Small intestine (tissue), 7 donors: ENCODE measurements at regions not wholly inside any gene's neighbourhood (a gene's known extent, or its start where the extent isn't known, plus 50 kb on each side); places are given as distances from the start of the nearest gene placed in this dataset.

Experiments
- DNase-seq, 2 donors: peaks; one replicate each; pipeline versions ENCODE4 v3.0.0 to v3.0.0-alpha.2; 2013
- FAIRE-seq: peaks from 2 replicates; lab custom pipeline; 2012; peaks lifted over from hg19 to GRCh38; lab: Jason Lieb, UNC
- H3K27ac ChIP-seq, 3 donors: one replicate each; pipeline ENCODE4 v1.5.1; 2013; ENCODE audit warnings: low read length in 2 of 3, mild to moderate bottlenecking in 2 of 3, control low read depth in 1 of 3, inconsistent platforms in 1 of 3, low read depth in 1 of 3, moderate library complexity in 1 of 3
- H3K27me3 ChIP-seq, 3 donors: one replicate each; pipeline ENCODE4 v1.6.1; 2013; ENCODE audit warnings: low read length in 3 of 3, inconsistent platforms in 1 of 3; ENCODE audit not compliant: control insufficient read depth in 3 of 3, insufficient read depth in 3 of 3
- H3K36me3 ChIP-seq, 3 donors: one replicate each; pipeline ENCODE4 v1.6.1; 2013; ENCODE audit warnings: low read length in 3 of 3, inconsistent platforms in 1 of 3, low read depth in 1 of 3, mild to moderate bottlenecking in 1 of 3, moderate library complexity in 1 of 3; ENCODE audit not compliant: control insufficient read depth in 3 of 3, insufficient read depth in 2 of 3
- H3K4me1 ChIP-seq, 3 donors: one replicate each; pipeline ENCODE4 v1.6.1; 2013; ENCODE audit warnings: low read length in 2 of 3, inconsistent platforms in 1 of 3, low read depth in 1 of 3, mild to moderate bottlenecking in 1 of 3, moderate library complexity in 1 of 3; ENCODE audit not compliant: control insufficient read depth in 3 of 3, insufficient read depth in 2 of 3
- H3K4me3 ChIP-seq, 3 donors: one replicate each; pipeline ENCODE4 v1.5.1; 2013; ENCODE audit warnings: low read length in 3 of 3, control low read depth in 1 of 3, inconsistent platforms in 1 of 3, low read depth in 1 of 3, mild to moderate bottlenecking in 1 of 3, moderate library complexity in 1 of 3
- H3K9me3 ChIP-seq, 2 donors: one replicate each; pipeline ENCODE4 v1.6.1; 2013; ENCODE audit warnings: low read depth in 1 of 2, low read length in 1 of 2; ENCODE audit not compliant: control insufficient read depth in 2 of 2, insufficient read depth in 1 of 2
- WGBS, 3 donors: extraction: QIAGEN DNeasy Blood & Tissue Kit; methylation state at CpG; one replicate each; pipeline ENCODE4 v1.1.7; 2013; 5-methylcytosine and 5-hydroxymethylcytosine counted together
- donor health status: healthy with polysubstance abuse.
- donor health status: control.
- donor health status: control.
- donor health status: Bipolar disorder and iron deficiency.
- donor health status: healthy.

DNA sequence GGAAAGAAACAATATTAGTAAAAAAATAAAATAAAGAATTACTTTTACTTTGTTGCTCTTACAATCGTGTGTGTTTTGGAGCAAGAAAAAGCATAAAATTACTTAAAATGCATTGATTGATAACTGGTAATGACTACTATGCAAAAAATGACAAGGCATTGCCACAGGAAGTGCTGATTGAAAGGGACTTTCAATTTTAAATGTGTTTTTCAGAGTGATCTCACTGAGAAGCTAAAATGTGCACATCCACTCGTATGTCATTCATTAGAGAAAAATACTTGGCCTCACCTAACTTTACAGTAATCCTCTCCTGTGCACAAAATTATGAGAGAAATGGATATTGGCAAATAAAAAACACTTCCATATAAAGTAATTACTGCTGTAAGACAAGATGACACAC lies 934.9 kb downstream of the SLITRK6 start:
- Histone ChIP-seq H3K4me1 (no peaks in the 10 kb centered on the region), H3K27me3 (no peaks in the 10 kb centered on the region), H3K4me3 (no peak overlapping the region), H3K9me3 (no peaks in the 10 kb centered on the region), H3K27ac (no peak overlapping the region), H3K36me3 (no peaks in the 10 kb centered on the region)
- DNase-seq (no peak), FAIRE-seq (no peak)
- WGBS, 3 donors: 69 to 82% (median 76%) methylated on average over 2 of the region's 2 CpGs

DNA sequence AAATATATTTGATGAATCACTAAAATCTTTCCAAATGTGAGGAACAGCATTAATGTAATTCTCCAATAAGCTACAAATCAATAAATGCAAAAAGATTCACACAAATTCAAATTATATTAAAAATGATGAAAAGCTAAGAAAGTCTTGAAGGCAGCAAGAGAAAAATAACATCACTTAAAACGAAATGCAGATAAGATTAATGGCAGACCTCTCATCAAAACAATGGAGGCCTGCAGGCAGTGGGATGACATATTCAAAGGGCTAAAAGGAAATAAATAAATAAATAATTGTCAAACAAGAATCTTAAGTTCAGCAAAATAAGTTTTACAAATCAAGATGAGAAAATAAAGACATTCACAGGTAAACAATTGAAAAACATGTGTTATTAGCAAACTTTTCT lies 952.1 kb downstream of the SLITRK6 start:
- 42 to 54% (median 51%) methylated on average over 1 of the region's 1 CpG for WGBS, 3 donors
- Histone ChIP-seq H3K4me3 (no peak overlapping the region), H3K27me3 (no peaks in the 10 kb centered on the region), H3K4me1 (no peaks in the 10 kb centered on the region), H3K36me3 (no peaks in the 10 kb centered on the region), H3K27ac (no peak overlapping the region), H3K9me3 (peaks cover 0 to 2% of the 10 kb centered on the region in 2 donors)
- no peak for FAIRE-seq
- DNase-seq: no peak

DNA sequence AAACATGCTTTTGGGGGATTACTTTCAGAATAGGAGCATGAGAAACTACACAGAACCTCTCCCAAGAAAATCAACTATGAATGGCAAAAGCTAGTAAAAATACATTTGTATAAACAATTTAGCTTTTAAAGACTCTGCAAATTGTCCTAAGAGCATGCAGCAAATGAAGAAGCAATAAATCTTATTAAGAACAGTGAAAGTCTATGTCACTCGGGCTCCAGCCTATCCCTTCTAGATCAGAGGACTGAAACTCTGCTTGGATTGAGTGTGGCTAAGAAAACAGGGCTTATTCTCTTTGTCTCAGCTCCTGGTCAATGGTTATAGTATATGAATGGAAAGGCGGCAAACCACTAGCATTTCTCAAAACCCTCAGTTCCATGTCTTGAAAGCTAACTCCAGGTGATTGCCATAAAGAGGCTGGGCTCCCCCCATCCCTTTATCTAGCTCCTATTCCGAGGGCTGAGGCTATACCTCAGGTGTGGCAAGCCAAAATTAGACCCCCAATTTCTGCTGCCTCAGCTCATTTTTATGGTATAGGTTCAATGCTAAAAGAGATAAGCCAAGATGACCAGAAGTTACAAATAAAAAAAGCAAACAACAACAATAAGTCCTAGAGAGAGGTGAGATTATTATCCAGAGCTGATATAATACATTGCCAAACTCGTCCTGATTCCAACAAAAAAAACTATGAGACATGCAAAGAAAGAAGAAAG lies 953.2 kb downstream of the SLITRK6 start:
- DNase-seq (no peak), FAIRE-seq (no peak)
- Histone ChIP-seq H3K4me3 (no peak overlapping the region), H3K9me3 (peaks cover 0 to 2% of the 10 kb centered on the region in 2 donors), H3K27me3 (no peaks in the 10 kb centered on the region), H3K36me3 (no peaks in the 10 kb centered on the region), H3K27ac (no peak overlapping the region), H3K4me1 (no peaks in the 10 kb centered on the region)
- WGBS, 3 donors: 34 to 44% (median 39%) methylated on average over 4 of the region's 4 CpGs

DNA sequence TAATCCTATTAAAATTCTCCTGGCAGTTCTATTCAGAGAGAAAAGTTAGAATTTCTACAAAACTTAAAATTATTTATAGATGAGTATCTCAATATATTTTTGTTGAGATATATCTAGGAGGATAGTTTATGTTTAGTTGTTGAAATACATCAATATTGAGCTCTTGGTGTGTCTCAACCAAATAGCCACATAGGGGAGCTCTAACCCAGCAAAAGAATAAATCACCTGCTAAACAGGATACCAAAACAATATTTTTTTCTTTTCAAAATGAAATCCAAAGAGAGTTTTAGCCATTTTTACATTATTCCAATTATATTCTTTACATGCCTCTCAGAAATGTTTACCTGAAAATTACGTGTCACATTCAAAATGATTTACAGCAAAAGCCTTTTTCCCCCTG lies 954.7 kb downstream of the SLITRK6 start:
- FAIRE-seq (no peak), DNase-seq (no peak)
- Histone ChIP-seq H3K27ac (no peak overlapping the region), H3K4me3 (no peak overlapping the region), H3K4me1 (no peaks in the 10 kb centered on the region), H3K9me3 (peaks cover 0 to 2% of the 10 kb centered on the region in 2 donors), H3K36me3 (no peaks in the 10 kb centered on the region), H3K27me3 (no peaks in the 10 kb centered on the region)
- WGBS, 3 donors: 14 to 41% (median 19%) methylated on average over 1 of the region's 1 CpG

DNA sequence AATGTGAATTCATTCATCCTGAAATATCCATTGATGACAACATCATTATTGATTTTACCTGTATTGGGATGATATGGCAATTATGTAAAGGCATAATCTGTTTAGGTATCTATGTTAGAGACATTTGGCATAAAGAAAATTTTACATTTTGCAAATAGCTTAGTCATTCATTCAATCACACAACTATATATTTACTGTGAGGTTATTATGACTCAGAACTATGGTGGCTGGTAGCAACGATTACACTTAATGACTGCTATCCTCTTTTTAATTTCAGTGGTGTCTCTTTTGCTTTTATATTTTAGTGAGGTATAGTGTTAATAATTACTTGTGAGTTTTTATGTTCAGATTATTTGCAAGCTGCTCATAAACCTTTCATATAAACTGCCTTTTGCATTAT lies 955.9 kb downstream of the SLITRK6 start:
- FAIRE-seq (no peak), DNase-seq (no peak)
- no peak overlapping the region for H3K27ac ChIP-seq
- no peak overlapping the region for H3K4me3 ChIP-seq
- H3K9me3 ChIP-seq: peaks cover 0 to 2% of the 10 kb centered on the region in 2 donors
- no peaks in the 10 kb centered on the region for H3K36me3 ChIP-seq
- H3K27me3 ChIP-seq: no peaks in the 10 kb centered on the region
- 55 to 73% (median 63%) methylated on average over 1 of the region's 1 CpG for WGBS, 3 donors
- H3K4me1 ChIP-seq: no peaks in the 10 kb centered on the region

DNA sequence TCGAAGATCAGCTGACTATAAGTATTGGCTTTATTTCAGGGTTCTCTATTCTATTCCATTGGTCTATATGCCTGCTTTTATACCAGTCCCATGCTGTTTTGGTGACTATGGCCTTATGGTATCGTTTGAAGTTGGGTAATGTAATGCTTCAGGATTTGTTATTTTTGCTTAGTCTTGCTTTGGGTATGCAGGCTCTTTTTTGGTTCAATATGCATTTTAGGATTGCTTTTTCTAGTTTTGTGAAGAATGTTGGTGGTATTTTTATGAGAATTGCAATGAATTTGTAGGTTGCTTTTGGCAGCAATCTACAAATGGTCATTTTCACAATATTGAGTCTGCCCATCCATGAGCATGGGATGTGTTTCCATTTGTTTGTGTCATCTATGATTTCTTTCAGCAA lies 951.9 kb upstream of the SLITRK1 start:
- Histone ChIP-seq H3K4me3 (no peak overlapping the region), H3K36me3 (no peaks in the 10 kb centered on the region), H3K27me3 (no peaks in the 10 kb centered on the region), H3K27ac (no peak overlapping the region), H3K4me1 (no peaks in the 10 kb centered on the region), H3K9me3 (no peaks in the 10 kb centered on the region)
- 65 to 85% (median 80%) methylated on average over 2 of the region's 2 CpGs for WGBS, 3 donors
- DNase-seq (no peak), FAIRE-seq (no peak)

DNA sequence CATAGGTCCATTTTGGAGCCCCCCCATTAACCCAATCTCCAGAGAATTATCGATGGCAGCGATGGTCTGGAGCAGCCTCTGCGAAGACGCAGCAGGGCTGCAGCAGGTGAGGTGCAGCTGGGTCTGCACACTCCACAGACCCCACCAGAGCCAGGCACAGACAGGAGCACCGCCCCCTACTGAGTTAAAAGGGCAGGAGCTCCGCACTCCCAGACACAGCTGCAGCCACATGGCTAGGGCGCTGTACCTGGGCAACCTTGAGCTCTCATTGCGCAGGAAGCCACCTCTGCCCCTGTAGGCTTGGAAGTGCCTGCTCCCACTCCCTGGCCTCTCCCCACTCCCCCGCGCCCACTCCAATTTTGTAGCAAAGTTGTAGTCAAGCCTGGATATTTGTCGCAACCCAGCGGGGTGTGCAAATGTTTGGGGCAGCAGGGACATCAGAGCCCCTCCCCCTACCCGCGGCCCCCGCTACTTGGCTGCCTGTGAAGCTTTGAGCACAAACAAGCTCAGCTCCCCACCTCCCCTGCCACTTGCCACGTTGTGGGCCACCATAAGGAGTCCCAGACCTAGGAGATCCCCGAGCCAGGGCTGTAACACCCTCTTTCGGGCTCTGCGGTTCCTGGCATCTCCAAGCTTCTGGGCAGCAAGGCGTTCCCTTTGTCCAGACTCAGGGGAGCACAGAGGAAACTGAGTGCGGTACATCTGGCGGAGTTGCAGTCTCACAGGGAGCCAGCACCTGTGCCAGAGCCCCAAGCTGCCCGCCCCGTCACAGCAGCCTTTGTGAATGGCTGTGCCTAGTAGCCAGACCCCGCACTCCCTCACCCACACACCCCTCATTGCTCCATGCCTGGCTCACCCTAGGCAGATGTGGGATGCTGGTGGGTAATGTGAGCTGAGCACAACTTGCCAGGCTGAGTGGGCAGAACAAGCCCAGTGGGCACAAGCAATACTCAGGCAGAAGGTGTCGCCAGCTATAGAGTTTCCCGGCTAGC lies 949.7 kb upstream of the SLITRK1 start:
- H3K9me3 ChIP-seq: no peaks in the 10 kb centered on the region
- FAIRE-seq (no peak), DNase-seq (no peak)
- no peaks in the 10 kb centered on the region for H3K27me3 ChIP-seq
- no peak overlapping the region for H3K27ac ChIP-seq
- WGBS, 3 donors: 89 to 93% (median 92%) methylated on average over 26 to 27 of the region's 27 CpGs
- H3K36me3 ChIP-seq: no peaks in the 10 kb centered on the region
- no peaks in the 10 kb centered on the region for H3K4me1 ChIP-seq
- H3K4me3 ChIP-seq: no peak overlapping the region

DNA sequence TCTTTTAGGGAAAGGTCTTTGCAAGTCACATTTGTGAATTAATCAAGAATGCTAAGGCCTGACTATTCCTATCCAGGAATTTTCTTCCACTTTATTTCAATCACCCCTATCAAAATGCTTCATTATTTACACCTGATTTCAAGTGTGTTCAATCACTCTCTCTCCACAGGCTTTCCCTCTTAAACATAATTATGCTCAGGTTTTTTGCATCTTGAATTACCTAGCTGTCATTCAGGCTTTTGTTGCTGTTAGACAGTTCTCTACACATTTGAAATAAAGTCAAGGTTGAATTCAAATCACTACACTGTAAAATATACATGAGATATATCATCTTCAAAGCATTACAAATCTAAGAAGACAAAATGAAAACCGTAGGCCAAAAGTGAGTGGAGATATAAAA lies 941.3 kb upstream of the SLITRK1 start:
- Histone ChIP-seq H3K27me3 (no peaks in the 10 kb centered on the region), H3K4me3 (no peak overlapping the region), H3K9me3 (no peaks in the 10 kb centered on the region), H3K36me3 (no peaks in the 10 kb centered on the region), H3K4me1 (no peaks in the 10 kb centered on the region), H3K27ac (no peak overlapping the region)
- WGBS, 3 donors: 58 to 73% (median 72%) methylated on average over 1 of the region's 1 CpG
- DNase-seq (no peak), FAIRE-seq (no peak)
